HG02678 (cell line): ENCODE measurements at regions not wholly inside any gene's neighbourhood (a gene's known extent, or its start where the extent isn't known, plus 50 kb on each side); places are given as distances from the start of the nearest gene placed in this dataset.
"Not testable (repeated sequence)": the region's sequence is repeated elsewhere in the genome, so short reads cannot be mapped to it uniquely, and the experiment has no call there.

Experiments
- ATAC-seq: cut with Tn5 transposase; IDR thresholded peaks from one replicate; pipeline ENCODE4 v1.9.1; 2021; ENCODE audit warnings: mild to moderate bottlenecking, moderate library complexity; ENCODE audit not compliant: unreplicated experiment

GRCh38 chr22:48504519-48505140 lies 1323.0 kb downstream of the BRD1 start:
- no peak for ATAC-seq

DNA sequence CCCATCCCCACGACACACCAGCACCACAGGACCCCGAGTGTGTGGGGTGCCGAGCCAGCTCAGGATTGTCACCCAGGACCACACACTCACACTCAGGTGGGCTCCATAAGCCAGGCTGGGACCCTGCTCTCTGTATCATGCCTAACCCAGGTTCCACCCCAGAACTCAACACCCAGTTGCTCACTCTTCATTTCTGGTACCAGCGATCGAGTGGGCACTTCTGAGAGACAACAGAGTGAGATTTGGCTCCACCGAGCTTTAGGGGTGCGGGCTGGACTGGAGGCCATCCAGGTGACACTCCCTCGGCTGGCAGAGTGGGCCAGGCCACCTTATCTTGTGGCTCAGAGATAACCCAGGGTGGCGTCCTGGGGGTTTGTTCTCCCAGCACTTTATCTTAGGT lies 1323.8 kb downstream of the BRD1 start:
- no peak for ATAC-seq

GRCh38 chr22:48503035-48503625 lies 1324.5 kb downstream of the BRD1 start:
- ATAC-seq, result no peak

DNA sequence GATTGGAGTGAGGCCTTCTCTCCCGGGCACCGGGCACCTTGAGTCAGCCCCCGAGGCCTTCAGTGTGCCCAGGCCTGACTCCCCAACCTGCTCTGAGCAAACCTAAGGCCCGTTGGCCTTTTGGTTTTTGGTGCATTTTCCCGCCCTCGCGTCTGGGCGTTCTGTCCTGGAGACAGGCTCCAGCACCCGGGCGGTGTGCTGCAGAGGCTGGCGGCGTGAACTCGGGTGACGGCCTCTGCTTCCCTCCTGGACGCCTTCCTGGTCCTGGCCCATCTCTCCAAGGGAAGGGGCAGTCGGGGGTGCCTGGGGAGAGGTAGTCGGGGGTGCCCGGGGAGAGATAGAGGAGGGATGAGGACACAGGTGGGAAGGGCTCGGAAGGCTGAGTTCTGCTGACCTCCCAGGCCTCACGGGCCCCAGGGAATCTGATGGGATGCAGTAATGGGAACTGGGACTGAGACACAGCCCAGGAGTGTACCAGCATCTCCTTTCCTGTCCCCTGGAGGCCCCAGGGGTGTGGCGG lies 1326.4 kb downstream of the BRD1 start:
- no peak for ATAC-seq

DNA sequence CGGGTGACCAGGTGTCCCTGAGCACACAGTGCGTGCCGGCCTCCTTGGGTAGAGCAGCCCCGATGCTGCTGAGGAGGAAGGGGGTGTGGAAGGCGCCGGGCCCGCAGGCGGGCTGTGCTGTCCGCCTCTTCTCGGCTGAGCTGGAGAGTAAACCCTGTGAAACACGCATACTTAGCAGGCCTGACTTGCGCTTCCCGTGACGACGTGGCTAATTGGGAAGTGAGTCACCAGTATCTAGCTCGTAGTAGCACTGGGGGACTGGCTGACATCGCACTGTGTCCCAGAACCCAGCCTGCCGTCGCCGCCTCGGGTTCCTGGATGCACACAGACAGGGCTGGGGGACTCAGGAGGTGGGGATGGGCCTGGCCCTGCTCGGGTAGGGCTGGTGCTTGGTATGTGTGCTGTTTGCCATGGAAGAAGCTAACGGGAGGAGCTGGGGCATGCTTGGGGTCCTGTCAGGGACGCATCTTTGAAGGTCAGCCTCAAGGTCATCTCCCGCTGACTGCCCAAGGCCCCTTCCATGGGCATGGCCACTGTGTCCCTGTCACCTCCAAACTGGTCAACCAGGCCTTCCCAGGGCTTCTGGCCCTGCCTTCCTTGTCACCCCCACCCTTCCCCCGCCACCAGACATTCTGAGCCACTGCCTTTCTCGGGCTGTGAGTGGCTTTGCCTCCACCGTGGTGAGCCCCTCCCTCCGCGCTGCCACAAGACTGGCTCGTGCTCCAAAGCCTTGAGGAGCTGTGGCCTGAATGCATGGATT lies 1327.0 kb downstream of the BRD1 start:
- ATAC-seq, result no peak

GRCh38 chr22:48499456-48500425 lies 1327.9 kb downstream of the BRD1 start:
- no peak for ATAC-seq

DNA sequence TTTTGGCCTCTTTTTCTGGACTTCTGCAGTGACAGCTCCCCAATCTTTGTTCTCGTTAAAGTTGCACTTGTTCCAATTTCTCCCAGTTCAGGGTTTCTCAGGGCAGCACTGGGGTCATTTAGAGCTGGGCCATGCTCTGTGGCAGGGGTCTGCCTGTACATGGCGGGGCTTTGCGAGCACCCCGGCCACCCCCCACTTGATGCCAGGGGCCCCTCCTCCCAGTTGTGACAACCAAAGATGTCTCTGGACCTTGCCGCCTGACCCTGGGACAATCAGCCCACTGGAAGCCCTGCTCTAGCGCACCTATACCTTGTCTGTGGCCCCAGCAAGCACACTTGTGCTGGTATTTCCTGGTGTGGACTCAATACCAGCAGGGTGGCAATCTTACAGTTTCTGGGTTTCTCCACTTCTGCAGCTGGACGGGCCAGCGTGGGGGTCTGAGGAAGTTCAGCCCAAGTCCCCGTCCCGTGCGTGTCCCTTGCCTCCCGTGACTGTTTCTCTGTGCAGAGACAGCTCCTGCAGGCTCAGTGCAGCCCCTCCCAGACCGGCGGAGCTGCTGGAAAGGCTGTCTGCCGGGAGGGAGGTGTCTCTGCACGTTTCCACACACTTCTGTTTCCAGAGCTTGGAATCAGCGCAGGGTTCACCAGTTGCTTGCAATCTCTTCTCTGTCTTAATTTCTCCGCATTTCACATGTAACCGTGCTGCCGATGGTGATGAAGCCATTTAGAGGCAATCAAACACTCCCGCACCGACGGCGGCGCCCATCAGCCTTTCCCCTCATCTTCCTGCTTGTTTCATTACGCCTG lies 1328.9 kb downstream of the BRD1 start:
- ATAC-seq, result no peak

DNA sequence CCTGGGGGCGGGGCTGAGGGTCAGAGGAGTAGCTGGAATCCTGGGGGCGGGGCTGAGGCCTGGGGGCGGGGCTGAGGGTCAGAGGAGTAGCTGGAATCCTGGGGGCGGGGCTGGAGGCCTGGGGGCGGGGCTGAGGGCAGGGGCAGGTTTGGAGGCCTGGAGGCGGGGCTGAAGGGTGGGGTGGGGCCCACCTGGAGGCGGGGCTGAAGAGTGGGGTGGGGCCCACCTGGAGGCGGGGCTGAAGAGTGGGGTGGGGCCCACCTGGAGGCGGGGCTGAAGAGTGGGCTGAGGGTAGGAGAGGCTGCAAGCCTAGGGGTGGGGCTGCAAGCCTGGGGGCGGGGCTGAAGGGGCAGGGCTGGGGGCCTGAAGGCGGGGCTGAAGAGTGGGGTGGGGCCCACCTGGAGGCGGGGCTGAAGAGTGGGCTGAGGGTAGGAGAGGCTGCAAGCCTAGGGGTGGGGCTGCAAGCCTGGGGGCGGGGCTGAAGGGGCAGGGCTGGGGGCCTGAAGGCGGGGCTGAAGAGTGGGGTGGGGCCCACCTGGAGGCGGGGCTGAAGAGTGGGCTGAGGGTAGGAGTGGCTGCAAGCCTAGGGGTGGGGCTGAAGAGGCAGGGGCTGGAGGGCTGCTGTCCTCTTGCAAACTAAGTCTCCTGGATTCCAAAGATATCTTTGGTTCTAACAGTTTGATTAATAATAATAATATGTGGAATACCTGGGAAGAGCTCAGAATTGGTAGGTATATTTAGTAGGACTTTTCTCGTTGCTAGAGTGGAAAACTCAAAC lies 1329.7 kb downstream of the BRD1 start:
- ATAC-seq, result not testable (repeated sequence)

DNA sequence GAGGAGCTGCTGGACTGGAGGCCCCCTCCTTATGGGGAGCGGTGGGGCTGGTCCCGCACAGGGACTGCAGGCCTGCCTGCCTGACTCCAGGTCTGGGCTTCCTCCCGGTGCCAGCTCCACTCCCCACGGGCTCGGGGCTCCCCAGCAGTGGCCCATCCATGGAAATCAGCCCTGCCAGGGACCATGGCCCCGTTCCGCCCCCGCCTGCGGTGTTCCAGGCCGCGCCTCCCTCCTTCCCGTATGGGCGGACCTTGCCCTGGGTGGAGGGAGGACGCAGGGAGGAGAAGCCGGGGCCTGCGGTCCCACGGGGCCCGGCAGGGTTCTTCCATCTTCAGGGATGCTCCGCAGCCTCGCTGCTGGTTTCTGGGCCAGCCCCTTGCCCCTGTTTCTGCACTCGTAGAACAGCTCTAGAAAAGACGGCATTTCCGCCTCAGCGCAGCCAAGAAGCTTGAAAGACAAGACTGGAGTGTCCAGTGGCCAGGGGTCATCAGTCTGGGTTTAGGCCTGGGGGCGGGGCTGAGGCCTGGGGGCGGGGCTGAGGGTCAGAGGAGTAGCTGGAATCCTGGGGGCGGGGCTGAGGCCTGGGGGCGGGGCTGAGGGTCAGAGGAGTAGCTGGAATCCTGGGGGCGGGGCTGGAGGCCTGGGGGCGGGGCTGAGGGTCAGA lies 1330.6 kb downstream of the BRD1 start:
- no peak for ATAC-seq

GRCh38 chr22:48496226-48496845 lies 1331.3 kb downstream of the BRD1 start:
- ATAC-seq, result no peak

GRCh38 chr22:48495751-48496080 lies 1332.0 kb downstream of the BRD1 start:
- ATAC-seq, result no peak

- no peak for ATAC-seq
Observed at GRCh38 chr22:48494968-48495750, 1332.5 kb downstream of the BRD1 start.

DNA sequence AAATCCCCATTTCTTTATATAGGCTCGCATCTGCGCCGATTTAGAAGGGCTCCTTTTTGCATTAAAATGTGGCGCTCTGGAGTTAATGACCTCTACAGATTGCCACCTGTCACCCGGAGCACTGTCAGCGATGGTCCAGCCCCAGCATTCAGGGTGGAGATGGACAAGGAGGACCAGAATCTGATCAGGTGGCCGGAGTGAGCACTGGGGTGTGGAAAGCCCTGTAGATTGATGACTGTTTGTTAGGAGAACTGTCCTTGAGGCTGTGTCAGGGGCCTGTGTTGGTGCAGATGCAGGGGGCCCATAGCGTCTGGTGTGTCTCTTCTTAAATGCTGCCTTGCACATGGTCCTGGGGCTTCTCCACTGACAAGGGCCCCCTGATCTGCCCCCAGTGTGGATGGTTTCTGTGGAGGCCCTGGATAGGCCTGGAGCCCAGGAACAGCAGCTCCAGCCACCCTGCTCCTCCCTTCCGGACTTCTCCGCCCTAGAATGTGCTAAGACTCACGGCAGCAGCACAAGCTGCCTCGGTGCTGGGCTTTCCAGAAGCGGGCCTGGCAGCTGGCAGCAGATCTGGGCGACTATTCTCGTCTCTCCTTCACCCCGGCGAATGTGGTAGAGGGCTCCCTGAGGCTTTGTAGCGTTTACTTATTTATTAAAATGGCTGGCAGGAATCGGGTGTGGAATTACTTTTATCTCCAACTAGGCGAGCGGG lies 1333.3 kb downstream of the BRD1 start:
- no peak for ATAC-seq

- ATAC-seq, result no peak
Observed at GRCh38 chr22:48493733-48494132, 1333.9 kb downstream of the BRD1 start.

GRCh38 chr22:48492366-48493320 lies 1335.0 kb downstream of the BRD1 start:
- no peak for ATAC-seq

DNA sequence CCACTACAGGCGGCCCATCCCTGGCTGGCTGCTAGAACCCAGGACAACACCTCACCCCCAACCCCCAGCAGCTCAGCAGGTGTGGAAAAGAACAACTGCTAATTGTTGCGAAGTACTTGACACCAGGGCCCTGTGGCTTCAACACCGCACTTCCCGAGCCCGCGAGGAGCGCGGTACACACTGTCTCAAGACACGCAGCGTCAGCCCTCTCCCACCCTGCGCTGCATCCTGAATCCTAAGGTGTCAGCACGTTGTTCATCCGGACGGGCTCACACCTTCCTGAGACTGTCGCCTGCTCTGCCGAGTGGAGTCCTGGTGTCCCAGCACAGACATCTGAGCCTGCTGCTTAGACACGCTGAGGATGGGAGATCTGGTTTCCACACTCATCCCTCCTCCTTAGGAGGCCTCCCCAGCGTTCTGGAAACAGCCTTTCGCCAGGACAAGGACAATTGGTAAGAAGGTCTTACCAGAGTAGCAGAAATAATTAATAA lies 1336.2 kb downstream of the BRD1 start:
- no peak for ATAC-seq
